PC-9 (cell line): ENCODE measurements at regions not wholly inside any gene's neighbourhood (a gene's known extent, or its start where the extent isn't known, plus 50 kb on each side); places are given as distances from the start of the nearest gene placed in this dataset.

Experiments
- CTCF ChIP-seq: fragments of 200-600 bp; sonication (generic); conservative IDR thresholded peaks from 2 replicates; pipeline ENCODE4 v1.6.1; 2017; ENCODE audit warnings: mixed run types, antibody characterized with exemption, mild to moderate bottlenecking, moderate library complexity
- EZH2 ChIP-seq: fragments of 200-600 bp; sonication (generic); IDR thresholded peaks from 2 replicates; pipeline ENCODE4 v1.8.0; 2017; ENCODE audit warnings: antibody characterized with exemption, low read depth

- TF ChIP-seq CTCF (no peak), EZH2 (no peak)
Observed at GRCh38 chrX:113743069-113743468, 840.8 kb upstream of the HTR2C start.
